NCI-H146 (cell line): ENCODE measurements at regions not wholly inside any gene's neighbourhood (a gene's known extent, or its start where the extent isn't known, plus 50 kb on each side); places are given as distances from the start of the nearest gene placed in this dataset.

ENCODE experiments used
- DNase-seq: peaks from one replicate; lab custom pipeline; 2025; lab: John Stamatoyannopoulos, UW

DNA sequence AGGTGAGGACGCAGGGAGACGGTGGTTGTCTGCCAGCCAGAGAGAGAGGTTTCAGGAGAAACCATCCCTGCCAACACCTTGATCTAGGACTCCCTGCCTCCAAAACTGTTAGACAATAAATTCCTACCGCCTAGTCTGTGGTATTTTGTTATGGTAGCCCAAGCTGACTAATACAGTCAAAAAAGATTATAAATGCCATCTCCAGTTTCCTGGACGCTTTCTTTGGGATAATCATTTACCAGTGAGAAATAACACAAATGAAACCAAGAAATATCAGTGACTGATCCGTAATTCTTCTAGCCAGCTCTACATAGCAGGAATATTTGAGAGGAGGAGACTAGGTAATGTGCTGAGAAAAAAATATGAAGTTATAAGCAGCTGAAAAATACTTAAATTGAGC, 707.8 kb upstream of the LMCD1 start:
- DNase-seq: no peak

DNA sequence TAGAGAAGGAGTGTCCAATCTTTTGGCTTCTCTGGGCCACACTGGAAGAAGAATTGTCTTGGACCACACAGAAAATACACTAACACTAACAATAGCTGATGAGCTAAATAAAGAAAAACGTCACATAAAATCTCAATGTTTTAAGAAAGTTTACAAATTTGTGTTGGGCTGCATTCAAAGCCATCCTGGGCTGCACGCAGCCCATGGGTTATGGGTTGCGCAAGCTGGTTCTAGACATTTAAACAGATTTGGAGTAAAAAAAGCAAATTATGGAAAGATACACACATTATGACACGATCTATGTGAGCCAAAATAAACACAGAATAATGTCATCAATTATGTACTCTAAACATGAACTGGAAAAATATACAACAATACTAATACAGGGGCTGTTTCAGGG, 703.3 kb upstream of the LMCD1 start:
- DNase-seq: no peak

- no peak for DNase-seq
Measured at GRCh38 chr3:7800006-7800780, 701.4 kb upstream of the LMCD1 start.

GRCh38 chr3:7812490-7812889, 689.1 kb upstream of the LMCD1 start:
- no peak for DNase-seq

DNA sequence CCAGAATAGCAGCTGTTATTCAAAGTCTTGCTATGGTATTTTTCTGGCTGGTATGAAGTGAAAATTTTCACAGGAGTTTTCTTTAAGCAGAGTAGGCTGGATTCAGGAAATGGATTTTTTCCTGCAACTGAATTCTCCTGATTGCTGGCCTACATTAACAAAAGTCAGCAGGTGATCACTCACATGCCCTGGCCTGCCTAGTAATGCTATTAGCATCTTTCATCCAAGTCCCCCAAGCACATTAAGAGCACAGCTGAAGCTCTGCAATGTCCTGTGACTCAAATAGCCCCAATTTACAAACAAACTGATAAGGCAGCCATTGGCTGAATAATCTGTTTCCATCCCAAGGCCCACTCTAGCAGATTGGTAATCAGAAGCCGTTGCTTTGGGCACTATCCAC, 688.3 kb upstream of the LMCD1 start:
- peak; percentile 88 for DNase-seq

- no peak for DNase-seq
Measured at GRCh38 chr3:7817239-7817638, 684.4 kb upstream of the LMCD1 start.

GRCh38 chr3:7820969-7821368, 680.7 kb upstream of the LMCD1 start:
- no peak for DNase-seq

GRCh38 chr3:7821858-7822257, 679.8 kb upstream of the LMCD1 start:
- no peak for DNase-seq

DNA sequence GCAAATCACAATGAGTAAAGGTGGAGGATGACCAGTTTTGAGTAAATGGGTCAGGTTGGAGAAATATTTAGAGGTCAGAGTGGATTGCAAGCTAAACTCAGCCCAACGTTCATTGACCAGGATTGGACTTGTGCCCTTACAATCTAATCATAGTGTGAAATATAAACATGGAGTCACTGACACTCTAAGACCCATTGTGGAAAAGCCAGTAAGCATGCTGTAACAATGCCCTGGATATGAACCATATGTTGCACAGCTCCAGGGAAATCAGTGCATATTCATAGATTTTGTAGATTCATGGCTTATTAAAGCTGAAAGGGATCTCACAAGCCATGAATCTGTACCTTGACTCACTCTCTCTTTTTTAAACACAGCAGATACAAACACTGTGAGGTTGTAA, 660.2 kb upstream of the LMCD1 start:
- DNase-seq: no peak

- DNase-seq: no peak
Measured at GRCh38 chr3:7843441-7843840, 658.2 kb upstream of the LMCD1 start.

DNA sequence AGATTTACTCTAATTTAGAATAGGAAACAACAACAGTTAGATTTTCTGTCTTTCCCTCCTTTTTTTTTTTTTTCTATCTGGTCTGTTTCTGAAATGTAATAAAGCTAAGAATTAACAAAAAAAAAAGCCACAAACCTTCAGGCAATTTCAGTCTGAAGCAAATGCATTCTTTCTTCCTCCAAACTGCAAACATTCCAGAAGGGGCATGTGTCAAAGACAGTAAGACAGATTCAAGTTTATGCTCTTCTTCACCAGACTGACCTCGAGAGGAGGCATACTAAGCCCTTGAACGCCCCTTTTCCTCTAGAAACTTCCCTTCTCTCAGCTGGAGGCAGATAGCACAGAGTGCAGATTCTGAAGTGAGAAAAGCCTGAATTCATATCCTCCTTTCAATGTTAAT, 654.6 kb upstream of the LMCD1 start:
- no peak for DNase-seq

- DNase-seq: no peak
Measured at GRCh38 chr3:7847521-7847920, 654.1 kb upstream of the LMCD1 start.

DNA sequence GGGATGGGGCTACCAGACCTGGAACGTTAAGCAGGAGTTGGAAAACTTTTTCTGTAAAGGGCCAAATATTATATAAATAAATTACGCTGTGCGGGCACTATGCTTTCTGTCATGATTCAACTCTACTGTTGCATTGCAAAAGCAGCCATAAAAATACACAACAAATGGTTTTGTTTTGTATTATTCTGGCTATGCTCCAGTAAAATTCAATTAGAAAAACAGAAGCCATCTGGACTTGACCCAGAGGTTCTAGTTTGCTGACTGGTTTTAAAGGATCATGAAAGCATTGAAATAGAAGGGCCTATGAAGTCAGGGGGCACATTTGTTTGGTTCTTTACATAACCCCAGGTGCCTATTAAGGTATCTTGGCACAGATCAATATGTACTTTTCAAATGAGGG, 647.4 kb upstream of the LMCD1 start:
- peak; percentile 7 for DNase-seq

DNA sequence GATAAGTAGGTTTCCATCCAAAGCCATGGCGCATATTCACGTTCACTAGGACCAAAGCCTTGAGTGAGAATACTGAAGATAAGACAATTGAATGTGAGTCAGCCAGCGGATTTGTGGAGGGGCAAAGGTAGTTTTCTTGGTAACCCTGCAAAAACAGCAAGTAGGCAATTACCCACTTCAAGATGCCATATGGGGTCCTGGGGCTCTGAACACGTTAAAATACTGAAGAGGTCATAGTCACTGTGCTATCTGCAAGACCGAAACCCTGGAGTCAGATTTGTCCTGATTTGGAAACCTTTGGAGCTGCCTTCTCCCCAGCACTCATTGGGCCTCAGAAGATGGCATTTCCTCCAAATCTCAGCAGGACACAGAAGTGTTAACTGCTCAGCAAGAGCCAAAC, 646.9 kb upstream of the LMCD1 start:
- DNase-seq: no peak

DNA sequence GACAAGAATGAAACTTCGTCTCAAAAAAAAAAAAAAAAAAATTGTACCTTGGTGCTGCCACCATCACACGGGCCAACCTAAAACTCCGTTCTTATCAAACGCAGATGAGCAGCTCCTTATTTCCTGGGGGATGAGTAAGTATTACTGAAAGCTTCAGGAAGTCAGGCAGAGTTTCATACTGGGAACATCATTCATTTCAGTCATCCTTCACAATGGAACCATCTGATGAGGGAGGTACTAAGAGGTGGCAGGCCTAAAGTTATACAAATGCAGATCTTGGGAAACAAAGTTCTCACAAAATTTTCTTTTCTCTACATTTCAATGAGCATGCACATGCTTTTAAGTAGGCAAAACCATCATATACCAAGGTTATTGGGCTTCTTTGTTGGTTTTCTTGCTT, 636.0 kb upstream of the LMCD1 start:
- no peak for DNase-seq

GRCh38 chr3:7867587-7867986, 634.0 kb upstream of the LMCD1 start:
- DNase-seq: no peak

GRCh38 chr3:7871003-7871560, 630.5 kb upstream of the LMCD1 start:
- no peak for DNase-seq

DNA sequence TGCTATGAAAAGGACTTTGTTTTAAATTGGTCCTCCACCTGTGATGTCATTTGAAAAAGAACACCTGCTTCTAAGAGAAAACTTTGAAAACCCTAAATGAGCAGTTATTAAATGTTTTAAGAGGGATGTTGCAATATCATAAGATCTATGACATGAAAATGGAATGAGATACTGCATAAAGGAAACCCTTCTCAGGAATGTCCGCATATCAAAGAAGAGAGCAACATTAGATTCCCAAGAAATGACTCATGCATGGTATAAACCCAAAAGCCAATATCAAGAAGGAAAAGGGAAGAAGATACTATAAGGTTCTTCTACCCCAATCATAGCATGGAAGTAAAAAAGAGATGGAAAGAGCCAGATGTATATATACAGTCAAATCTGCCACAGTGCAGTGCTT, 627.5 kb upstream of the LMCD1 start:
- no peak for DNase-seq

GRCh38 chr3:7875925-7876324, 625.7 kb upstream of the LMCD1 start:
- DNase-seq: no peak

GRCh38 chr3:7876741-7877297, 624.8 kb upstream of the LMCD1 start:
- no peak for DNase-seq

DNA sequence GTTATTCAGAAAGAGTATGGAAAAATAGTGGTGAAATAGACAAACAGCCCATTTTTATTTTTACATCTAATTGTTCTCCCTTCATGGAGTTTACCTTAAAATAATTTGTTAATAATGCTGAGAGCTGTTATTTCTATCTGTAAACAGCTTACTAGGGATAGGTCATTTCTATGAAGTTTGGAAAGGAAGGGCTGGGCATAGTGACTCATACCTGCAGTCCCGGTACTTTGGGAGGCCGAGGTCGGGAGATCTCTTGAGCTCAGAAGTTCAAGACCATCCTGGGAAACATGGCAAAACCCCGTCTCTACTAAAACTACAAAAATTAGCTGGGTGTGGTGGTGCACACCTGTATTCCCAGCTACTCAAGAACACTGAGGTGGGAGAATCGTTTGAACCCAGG, 624.3 kb upstream of the LMCD1 start:
- DNase-seq: no peak

DNA sequence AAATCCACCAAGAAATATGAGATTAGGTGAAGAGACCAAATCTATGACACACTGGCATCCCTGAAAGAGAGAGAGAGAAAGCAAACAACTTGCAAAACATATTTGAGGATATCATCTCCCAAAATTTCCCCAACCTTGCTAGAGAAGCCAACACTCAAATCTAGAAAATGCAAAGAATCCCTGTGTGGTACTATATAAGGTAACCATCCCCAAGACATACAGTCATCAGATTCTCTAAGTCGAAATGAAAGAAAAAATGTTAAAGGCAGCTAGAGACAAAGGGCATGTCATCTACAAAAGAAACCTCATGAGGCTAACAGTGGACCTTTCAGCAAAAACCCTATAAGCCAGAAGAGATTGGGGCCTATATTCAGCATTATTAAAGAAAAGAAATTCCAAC, 622.1 kb upstream of the LMCD1 start:
- no peak for DNase-seq

DNA sequence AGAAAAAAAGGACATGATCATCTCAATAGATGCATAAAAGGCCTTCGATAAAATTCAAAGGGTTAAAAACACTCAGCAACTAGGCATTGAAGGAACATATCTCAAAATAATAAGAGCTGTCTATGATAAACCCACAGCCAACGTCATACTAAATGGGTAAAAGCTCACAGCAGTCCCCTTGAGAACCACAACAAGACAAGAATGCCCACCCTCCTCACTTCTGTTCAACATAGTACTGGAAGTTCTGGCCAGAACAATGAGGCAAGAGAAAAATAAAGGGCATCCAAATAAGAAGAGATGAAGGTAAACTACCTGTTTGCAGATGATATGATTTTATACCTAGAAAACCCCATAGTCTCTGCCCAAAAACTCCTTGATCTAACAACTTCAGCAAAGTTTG, 619.7 kb upstream of the LMCD1 start:
- DNase-seq: no peak

DNA sequence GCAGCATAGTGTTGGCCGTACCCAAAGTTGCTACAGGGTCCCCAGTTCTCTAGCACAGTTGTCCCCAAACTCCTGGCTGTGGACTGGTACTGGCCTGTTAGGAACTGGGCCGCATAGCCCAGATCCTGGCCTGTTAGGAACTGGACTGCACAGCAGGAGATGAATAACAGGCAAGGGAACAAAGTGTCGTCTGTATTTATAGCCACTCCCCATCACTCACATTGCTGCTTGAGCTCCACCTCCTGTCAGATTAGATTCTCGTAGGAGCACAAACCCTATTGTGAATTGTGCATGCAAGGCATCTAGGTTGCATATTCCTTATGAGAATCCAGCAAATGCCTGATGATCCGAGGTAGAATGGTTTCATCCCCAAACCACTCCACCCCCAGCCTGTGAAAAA, 604.0 kb upstream of the LMCD1 start:
- no peak for DNase-seq
